ENCODE measurements at regions not wholly inside any gene's neighbourhood (a gene's known extent, or its start where the extent isn't known, plus 50 kb on each side); places are given as distances from the start of the nearest gene placed in this dataset.

GRCh38 chr13:99907627-99908026 is 63.9 kb downstream of the ZIC5 start:
- H4K20me1 ChIP-seq (ENCODE audit: insufficient read depth, low read length), result no peaks in the 10 kb centered on the region
- TF ChIP-seq CTCF (IDR thresholded peaks at IDR 0.05), result no peak
- H3K4me3 ChIP-seq (replicated peaks in 1 of 3; ENCODE audit: low read depth in 2 of 3, low read length in 3 of 3), result no peak overlapping the region
- Mint-ChIP-seq H3K4me1 (no peaks in the 10 kb centered on the region), H3K27ac (no peak overlapping the region), H3K36me3 (no peaks in the 10 kb centered on the region), H3K4me3 (no peak overlapping the region), H3K9me3 (peaks cover 0 to 1% (median 0%) of the 10 kb centered on the region in 7 donors), H3K27me3 (ENCODE audit: low read depth in 3 of 3) (peaks cover 23 to 47% (median 40%) of the 10 kb centered on the region in 3 donors)
- H3K9ac ChIP-seq (ENCODE audit: insufficient read depth, low read length, poor library complexity, severe bottlenecking), result no peak overlapping the region
- H3K4me1 ChIP-seq (ENCODE audit: control insufficient read depth in 1 of 2, insufficient read depth in 2 of 2, low read length in 2 of 2), result no peaks in the 10 kb centered on the region
- H3K36me3 ChIP-seq (replicated peaks in 1 of 2; ENCODE audit: control insufficient read depth in 1 of 2, insufficient read depth in 2 of 2, low read length in 2 of 2), result no peaks in the 10 kb centered on the region
- H3K9me3 ChIP-seq (replicated peaks in 1 of 2; ENCODE audit: control insufficient read depth in 1 of 2, insufficient read depth in 1 of 2, low read length in 2 of 2), result no peaks in the 10 kb centered on the region
- DNase-seq, result no peak
- no peak overlapping the region for H3K4me2 ChIP-seq (replicated peaks; ENCODE audit: extremely low read depth, low read length, poor library complexity, severe bottlenecking)
- no peaks in the 10 kb centered on the region for H3K79me2 ChIP-seq (ENCODE audit: insufficient read depth, low read length)
- H2AFZ ChIP-seq (ENCODE audit: insufficient read depth, low read depth, low read length, poor library complexity, severe bottlenecking), result no peak overlapping the region
- 92% methylated on average over 6 of the region's 7 CpGs for WGBS (ENCODE audit: insufficient coverage)
- H3K27me3 ChIP-seq (ENCODE audit: control insufficient read depth in 2 of 2, insufficient read depth in 2 of 2, low read length in 2 of 2), result peaks cover 16 to 36% of the 10 kb centered on the region in 2 donors
- intact Hi-C loops (cut with micrococcal nuclease), result no loop called here
- H3K27ac ChIP-seq (ENCODE audit: low read depth in 1 of 2, low read length in 2 of 2), result no peak overlapping the region

DNA sequence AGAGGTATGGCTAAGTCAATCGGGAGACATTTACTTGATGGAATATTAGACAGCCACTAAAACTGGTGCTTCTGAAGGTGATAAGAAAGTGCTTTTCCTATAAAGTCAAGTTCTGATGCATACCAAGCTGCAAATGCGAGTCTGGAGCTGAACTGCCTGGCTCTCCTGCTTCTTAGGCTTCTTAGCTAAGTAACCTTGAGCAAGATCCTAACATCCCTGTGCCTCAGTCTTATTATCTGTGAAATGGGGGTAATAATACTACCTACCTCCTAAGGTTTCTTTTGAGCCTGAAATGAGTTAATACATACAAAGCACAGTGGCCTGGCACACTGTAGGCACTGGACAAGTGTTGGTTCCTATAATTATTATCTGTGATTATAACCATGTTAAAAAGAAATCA is 64.5 kb downstream of the ZIC5 start:
- Histone ChIP-seq H3K36me3 (replicated peaks in 1 of 2; ENCODE audit: control insufficient read depth in 1 of 2, insufficient read depth in 2 of 2, low read length in 2 of 2) (no peaks in the 10 kb centered on the region), H3K27ac (ENCODE audit: low read depth in 1 of 2, low read length in 2 of 2) (no peak overlapping the region), H3K27me3 (ENCODE audit: control insufficient read depth in 2 of 2, insufficient read depth in 2 of 2, low read length in 2 of 2) (peaks cover 16 to 36% of the 10 kb centered on the region in 2 donors), H3K9me3 (replicated peaks in 1 of 2; ENCODE audit: control insufficient read depth in 1 of 2, insufficient read depth in 1 of 2, low read length in 2 of 2) (no peaks in the 10 kb centered on the region), H3K4me1 (ENCODE audit: control insufficient read depth in 1 of 2, insufficient read depth in 2 of 2, low read length in 2 of 2) (no peaks in the 10 kb centered on the region), H3K4me3 (replicated peaks in 1 of 3; ENCODE audit: low read depth in 2 of 3, low read length in 3 of 3) (no peak overlapping the region), H2AFZ (ENCODE audit: insufficient read depth, low read depth, low read length, poor library complexity, severe bottlenecking) (no peak overlapping the region), H4K20me1 (ENCODE audit: insufficient read depth, low read length) (no peaks in the 10 kb centered on the region), H3K79me2 (ENCODE audit: insufficient read depth, low read length) (no peaks in the 10 kb centered on the region), H3K9ac (ENCODE audit: insufficient read depth, low read length, poor library complexity, severe bottlenecking) (no peak overlapping the region), H3K4me2 (replicated peaks; ENCODE audit: extremely low read depth, low read length, poor library complexity, severe bottlenecking) (no peak overlapping the region)
- no peak for DNase-seq
- TF ChIP-seq CTCF (IDR thresholded peaks at IDR 0.05), result no peak
- no peak overlapping the region for H3K27ac Mint-ChIP-seq
- no CpG with 5 or more reads among the region's 2 CpGs for WGBS (ENCODE audit: insufficient coverage)
- no peaks in the 10 kb centered on the region for H3K4me1 Mint-ChIP-seq
- H3K9me3 Mint-ChIP-seq, result peaks cover 0 to 1% (median 0%) of the 10 kb centered on the region in 7 donors
- no peaks in the 10 kb centered on the region for H3K36me3 Mint-ChIP-seq
- H3K27me3 Mint-ChIP-seq (ENCODE audit: low read depth in 3 of 3), result peaks cover 20 to 45% (median 37%) of the 10 kb centered on the region in 3 donors
- H3K4me3 Mint-ChIP-seq, result no peak overlapping the region
- intact Hi-C loops (cut with micrococcal nuclease), result no loop called here
